ENCODE measurements at regions not wholly inside any gene's neighbourhood (a gene's known extent, or its start where the extent isn't known, plus 50 kb on each side); places are given as distances from the start of the nearest gene placed in this dataset.

GRCh38 chr2:221070106-221070505, 502.0 kb downstream of the EPHA4 start:
- no peak for DNase-seq (ENCODE audit: low spot score)

GRCh38 chr2:221073326-221074049, 498.6 kb downstream of the EPHA4 start:
- DNase-seq (ENCODE audit: low spot score) (no peak), FAIRE-seq (no peak)

More at GRCh38 chr2:221070106-221070505, 502.0 kb downstream of the EPHA4 start:
- no peak for FAIRE-seq

DNA sequence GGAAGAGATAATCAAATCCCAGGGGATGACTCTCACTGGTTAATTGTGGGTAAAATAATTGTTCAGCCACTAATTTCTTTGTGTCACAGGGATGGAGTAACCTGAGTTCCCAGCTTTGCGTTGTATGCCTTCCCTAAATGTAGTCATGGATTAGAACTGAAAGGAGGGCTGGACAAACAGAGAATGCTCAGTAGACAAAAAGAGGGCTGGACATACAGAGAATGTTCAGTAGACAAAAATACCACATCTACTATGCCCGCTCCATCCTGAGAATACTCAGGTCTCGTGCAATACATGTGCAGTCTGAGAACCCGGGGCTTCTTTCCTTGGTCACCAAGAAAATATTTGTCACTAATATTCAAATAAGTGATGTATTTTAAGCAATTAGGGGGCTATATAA, 497.9 kb downstream of the EPHA4 start:
- no peak for DNase-seq (ENCODE audit: low spot score)
- no peak for FAIRE-seq

GRCh38 chr2:221075203-221075602, 496.9 kb downstream of the EPHA4 start:
- no peak for FAIRE-seq
- peak; percentile 36 for DNase-seq (ENCODE audit: low spot score)

GRCh38 chr2:221077251-221077650, 494.9 kb downstream of the EPHA4 start:
- FAIRE-seq = no peak
- DNase-seq (ENCODE audit: low spot score) = no peak

- no peak for DNase-seq (ENCODE audit: low spot score)
- no peak for FAIRE-seq
Measured at GRCh38 chr2:221077799-221078198, 494.3 kb downstream of the EPHA4 start.

DNA sequence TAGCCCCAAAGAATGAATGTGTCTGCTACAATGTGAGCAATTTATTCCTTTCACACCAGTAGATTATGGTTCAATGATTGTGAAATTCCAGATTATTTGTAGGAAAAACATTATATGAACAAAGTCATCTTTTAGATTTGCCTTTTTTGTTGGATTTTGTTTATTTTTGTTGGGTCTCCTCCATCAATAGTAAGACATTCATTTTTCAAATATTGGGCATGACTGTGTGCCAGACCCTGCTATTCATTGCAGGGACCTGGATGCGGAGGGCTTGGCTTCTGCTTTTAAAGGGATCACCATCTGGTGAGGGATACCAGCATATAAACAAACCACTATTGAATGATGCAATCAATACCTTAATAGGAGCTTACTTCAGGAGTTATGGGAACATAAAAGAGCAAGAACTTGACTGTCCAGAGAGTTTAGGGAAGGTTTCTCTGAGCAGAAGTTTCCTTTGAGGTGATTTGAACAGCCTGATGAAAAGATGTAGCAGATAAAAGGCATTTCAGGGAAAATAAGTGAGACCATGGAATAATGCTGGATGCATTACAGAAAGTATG, 486.7 kb downstream of the EPHA4 start:
- no peak for FAIRE-seq

GRCh38 chr2:221085936-221086335, 486.2 kb downstream of the EPHA4 start:
- FAIRE-seq = no peak
- no peak for DNase-seq (ENCODE audit: low spot score)

More for the DNA sequence above, 486.7 kb downstream of the EPHA4 start:
- no peak for DNase-seq (ENCODE audit: low spot score)

- FAIRE-seq (peak; percentile 63), DNase-seq (ENCODE audit: low spot score) (no peak)
Measured at GRCh38 chr2:221087779-221088178, 484.3 kb downstream of the EPHA4 start.

DNA sequence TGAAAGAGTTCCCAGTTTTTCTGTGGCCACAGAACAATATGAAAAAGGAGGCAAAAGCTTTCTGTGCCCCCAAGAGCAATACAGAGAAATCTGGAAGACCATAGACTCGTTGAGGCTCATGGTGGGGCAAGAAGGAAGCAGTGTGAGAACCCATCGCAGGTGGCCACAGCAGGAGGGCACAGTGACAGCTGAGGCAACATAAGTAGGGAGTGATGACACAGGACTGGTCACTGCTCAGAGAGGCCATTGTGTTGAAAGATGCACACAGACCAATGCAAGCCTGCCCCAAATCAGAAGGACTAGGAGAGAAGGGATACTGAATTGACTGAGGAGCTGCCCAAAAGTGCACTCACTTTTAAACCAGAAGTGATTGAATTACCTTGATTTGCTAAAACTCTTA, 483.6 kb downstream of the EPHA4 start:
- DNase-seq (ENCODE audit: low spot score) (no peak), FAIRE-seq (no peak)

DNA sequence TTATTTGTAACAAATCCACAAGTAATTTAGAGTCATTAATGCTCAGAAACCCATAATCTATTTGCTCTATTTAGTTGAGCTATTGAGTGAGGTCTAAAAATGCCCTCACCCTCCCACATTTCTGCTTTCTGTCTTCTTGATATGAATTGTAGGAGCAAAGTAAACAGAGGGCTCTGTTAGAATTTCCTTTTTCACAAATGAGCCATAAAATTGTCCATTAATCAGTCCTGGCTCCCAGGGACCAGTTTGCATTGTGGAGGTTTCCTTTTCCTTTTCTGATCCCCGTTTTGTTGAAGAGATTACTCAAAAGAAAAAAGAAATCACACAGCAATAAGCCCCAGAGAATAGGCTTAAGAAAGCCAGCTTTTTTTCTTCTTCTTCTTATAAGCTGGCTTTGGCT, 476.7 kb downstream of the EPHA4 start:
- DNase-seq (ENCODE audit: low spot score) (no peak), FAIRE-seq (no peak)

DNA sequence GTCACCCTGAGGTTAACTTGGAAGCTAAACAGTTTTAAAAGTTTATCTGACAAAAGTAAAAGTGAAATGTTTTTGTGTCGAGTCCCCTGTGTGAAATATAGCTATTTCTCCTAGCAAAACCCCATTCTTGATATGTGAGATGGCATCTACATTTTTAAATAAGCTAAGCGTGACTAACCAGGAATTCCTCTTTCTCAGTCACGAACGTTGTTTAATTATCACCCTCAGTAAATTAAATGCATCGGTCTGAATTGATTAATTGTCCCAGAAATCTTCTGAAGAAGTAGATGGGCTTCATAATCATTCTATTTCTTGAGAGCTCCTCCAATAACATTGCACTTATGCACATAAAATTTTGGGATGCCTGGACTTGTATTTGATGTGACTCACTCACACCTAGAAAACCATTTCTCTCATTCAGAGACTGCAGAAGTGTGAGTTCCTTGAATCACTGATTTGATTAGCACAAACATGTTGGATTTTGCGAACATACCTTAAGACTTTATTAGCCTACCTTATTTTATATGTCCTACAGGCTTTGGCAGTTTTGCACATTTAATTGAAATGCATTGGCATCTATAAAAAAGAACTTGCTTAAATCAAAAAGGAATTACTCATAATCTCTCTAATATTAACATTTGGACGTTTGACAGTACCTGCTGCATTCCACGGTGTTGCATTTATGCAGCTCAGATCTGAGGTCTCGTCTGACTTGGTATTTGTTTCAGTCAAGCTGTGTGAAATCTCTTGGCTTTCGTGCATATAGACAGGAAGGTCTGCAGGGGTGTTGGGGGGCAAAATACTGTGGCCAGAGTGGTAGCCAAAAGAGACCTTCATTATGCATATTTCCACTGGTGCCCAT, 475.2 kb downstream of the EPHA4 start:
- FAIRE-seq (no peak), DNase-seq (ENCODE audit: low spot score) (no peak)

DNA sequence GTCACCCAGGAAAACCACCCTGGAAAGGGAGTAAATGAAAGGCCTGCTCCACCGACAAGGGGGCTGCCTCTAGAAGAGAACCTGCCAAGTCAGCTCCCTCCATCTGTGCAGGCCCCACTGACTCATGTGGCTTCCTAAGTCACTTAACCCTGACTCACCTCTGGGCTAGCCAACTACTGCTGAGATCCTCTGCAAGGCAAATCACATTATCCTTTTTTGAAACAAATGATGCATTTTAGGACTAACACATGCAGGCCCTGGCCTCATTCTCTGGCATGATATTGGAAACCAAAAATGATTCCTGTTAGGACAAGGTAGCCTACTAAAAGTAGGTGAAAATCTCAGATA, 474.6 kb downstream of the EPHA4 start:
- no peak for FAIRE-seq

DNA sequence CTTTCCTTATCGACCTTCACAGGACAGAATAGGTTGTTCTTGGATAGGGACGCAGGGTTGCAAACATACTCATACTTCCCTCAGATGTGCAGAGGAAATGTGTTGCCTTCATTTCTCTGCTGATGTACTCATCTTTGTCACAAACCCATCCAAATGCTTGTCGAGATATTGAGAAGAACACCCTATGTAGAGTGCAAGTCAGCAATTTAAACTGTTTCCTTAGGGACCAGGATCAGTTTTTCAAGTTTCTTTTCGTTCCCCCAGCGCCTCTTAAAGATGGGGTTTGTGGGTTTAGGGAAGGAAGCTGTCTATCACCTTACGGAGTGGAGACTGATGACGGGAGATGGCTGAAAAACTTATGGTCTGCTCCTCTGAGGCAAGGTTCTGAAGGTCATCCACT, 474.2 kb downstream of the EPHA4 start:
- no peak for FAIRE-seq
- no peak for DNase-seq (ENCODE audit: low spot score)

More for the DNA sequence above, 474.6 kb downstream of the EPHA4 start:
- DNase-seq (ENCODE audit: low spot score) = peak; percentile 61

DNA sequence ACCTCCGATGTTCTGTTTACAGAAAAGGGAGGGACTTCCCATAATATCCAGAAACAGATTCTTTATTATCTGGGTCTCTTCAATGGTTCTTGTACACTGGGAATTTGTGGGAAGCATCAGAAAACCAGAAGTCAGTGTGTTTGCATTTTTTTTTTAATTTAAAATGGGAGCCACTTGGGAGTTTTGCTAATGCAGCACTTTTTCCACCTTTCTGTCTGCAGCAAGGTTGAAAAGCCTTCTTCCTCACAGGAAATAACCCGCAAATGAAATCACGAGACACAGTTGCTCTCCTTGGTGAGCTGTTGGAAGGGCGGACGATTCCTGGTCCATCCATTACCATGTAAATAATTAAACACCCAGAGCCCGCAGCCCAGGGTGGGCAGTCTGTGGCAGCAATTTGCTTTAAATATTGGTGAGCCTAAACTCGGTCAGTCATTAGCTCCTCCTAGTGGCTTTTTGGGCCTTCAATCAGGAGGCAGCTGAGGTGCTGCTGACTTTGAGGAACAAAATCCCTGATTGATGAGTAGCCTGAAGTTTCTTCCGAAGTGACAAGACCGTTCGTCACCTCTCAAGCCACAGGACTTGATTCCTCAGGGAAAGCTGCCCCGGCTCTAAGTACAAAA, 471.5 kb downstream of the EPHA4 start:
- FAIRE-seq = peak; percentile 13
- DNase-seq (ENCODE audit: low spot score) = no peak

DNA sequence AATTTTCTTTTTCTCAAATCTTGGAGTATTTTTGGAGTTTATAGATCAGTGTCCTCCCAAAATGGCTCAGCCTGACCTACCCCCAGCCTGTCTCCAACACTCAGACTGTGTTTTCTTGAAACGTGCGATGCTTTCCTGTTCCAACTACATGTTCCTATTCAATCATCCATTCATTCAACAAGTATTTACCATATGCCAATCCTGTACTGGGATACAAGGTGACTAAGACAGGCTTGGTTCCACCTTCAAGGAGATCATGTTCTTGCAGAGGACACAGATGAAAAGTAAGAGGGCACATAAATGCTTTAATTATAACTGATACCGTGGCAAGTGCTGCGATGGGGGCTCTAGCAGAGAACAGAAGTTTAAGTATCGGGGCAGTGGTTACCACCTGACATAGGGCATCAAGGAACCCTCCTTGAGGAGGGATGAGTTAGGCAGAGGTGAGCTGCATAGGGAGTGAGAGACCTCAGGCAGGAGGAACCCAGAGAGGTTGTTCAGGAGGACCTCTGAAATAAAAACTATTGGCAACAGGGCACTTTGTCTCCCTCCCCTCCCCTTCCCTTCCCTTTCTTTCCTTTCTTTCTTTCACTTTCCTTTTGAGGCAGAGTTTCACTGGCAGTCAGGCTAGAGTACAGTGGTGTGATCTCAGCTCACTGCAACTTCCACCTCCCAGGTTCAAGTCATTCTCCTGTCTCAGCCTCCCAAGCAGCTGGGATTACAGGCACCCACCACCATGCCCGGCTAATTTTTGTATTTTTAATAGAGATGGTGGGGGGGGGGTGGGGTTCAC, 469.0 kb downstream of the EPHA4 start:
- no peak for FAIRE-seq

DNA sequence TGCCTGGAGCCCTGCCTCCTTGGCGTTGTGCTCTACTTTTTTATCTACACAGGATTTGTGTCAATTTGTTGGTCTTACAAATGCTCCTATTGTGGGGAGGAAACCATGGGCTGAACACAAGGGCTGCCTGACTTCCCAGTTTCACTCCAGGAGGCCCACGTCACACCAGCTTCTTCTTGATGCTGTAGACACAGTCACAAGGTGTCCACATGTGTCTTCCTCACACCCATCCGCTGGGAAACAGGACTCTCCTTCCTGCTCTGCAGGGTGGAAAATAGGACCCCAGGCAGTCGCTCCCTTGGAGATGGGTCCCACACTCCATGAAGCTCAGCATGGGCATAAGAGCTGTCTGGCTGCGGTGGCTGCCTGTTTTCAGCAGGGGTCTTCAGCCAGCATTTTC, 468.2 kb downstream of the EPHA4 start:
- FAIRE-seq = no peak
- no peak for DNase-seq (ENCODE audit: low spot score)

More for the DNA sequence above, 469.0 kb downstream of the EPHA4 start:
- no peak for DNase-seq (ENCODE audit: low spot score)

DNA sequence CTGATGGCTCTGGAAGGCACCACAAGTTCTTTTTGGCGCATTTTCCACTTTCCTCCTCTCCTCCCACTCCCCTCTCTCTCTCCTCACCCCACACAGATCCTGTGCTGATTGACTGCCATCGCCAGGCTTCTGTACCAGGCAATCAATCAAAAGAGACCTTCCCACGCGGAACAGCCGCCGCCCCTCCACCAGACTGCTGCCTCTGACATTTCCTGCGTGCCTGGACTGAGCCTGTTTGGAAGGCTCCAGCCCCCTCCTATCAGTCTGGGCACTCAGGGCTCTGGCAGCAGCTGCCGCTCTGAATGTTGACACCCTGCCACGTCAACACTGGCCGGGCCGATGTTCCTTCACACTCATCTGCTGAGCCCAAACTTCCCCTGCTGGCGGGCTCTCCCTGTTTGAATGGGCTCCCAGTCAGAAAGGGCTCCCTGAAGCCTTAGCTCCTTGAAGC, 467.7 kb downstream of the EPHA4 start:
- no peak for DNase-seq (ENCODE audit: low spot score)

DNA sequence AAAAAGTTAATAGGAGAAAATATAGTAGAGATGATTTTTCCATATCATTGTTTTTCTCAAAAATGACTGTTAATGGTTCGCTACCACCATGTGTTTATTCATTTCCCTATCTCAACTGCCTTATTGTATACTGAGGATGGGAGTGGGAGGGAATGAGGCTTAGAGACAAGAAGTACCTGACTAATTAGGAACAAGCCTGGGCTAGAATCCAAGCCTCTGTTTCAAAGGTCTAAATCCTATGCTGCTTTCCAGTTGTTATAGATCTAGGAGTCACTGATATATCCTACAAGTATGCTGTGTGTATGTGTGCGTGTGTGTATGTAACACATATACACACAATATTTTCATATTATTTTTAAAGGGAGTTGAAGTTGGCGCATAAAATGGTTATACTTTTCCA, 465.9 kb downstream of the EPHA4 start:
- DNase-seq (ENCODE audit: low spot score) (no peak), FAIRE-seq (no peak)

More for the DNA sequence above, 467.7 kb downstream of the EPHA4 start:
- FAIRE-seq = no peak

- DNase-seq (ENCODE audit: low spot score) (no peak), FAIRE-seq (no peak)
Measured at GRCh38 chr2:221107424-221107823, 464.7 kb downstream of the EPHA4 start.

- FAIRE-seq (no peak), DNase-seq (ENCODE audit: low spot score) (no peak)
Measured at GRCh38 chr2:221109552-221109951, 462.6 kb downstream of the EPHA4 start.
